ENCODE measurements at regions not wholly inside any gene's neighbourhood (a gene's known extent, or its start where the extent isn't known, plus 50 kb on each side); places are given as distances from the start of the nearest gene placed in this dataset.

- no peaks in the 10 kb centered on the region for H3K36me3 Mint-ChIP-seq (ENCODE audit: low read depth, unreplicated experiment)
- H3K36me3 ChIP-seq (ENCODE audit: insufficient read depth, low read length): no peaks in the 10 kb centered on the region
- H3K4me3 Mint-ChIP-seq (ENCODE audit: unreplicated experiment): peak overlapping the region; percentile 21
- FAIRE-seq (peak; percentile 32), DNase-seq (ENCODE audit: low read depth) (peak; percentile 85)
- H4K20me1 ChIP-seq (ENCODE audit: insufficient read depth, low read length): no peaks in the 10 kb centered on the region
- H3K9me3 ChIP-seq (ENCODE audit: insufficient read depth, low read depth, low read length): no peaks in the 10 kb centered on the region
- TF ChIP-seq CTCF (IDR thresholded peaks at IDR 0.05; ENCODE audit: insufficient read depth, low read depth, low read length): no peak
- TF ChIP-seq EZH2 (IDR thresholded peaks at IDR 0.05; ENCODE audit: insufficient read depth, low read length): no peak
- H3K4me3 ChIP-seq (ENCODE audit: insufficient read depth, low read depth, low read length): no peak overlapping the region
- H3K4me2 ChIP-seq (ENCODE audit: low read length): no peak overlapping the region
- peaks cover 8% of the 10 kb centered on the region for H3K27me3 Mint-ChIP-seq (ENCODE audit: low read depth, unreplicated experiment)
- no peak overlapping the region for H3K9ac ChIP-seq (ENCODE audit: low read length)
- H3K27ac Mint-ChIP-seq (ENCODE audit: unreplicated experiment): peak overlapping the region; percentile 77
- peaks cover 2% of the 10 kb centered on the region for H3K9me3 Mint-ChIP-seq (ENCODE audit: unreplicated experiment)
- peaks cover 2% of the 10 kb centered on the region for H3K27me3 ChIP-seq (ENCODE audit: insufficient read depth, low read length)
- peaks cover 53% of the 10 kb centered on the region for H3K4me1 Mint-ChIP-seq (ENCODE audit: low read depth, unreplicated experiment)
- H3K4me1 ChIP-seq (ENCODE audit: insufficient read depth, low read length): peaks cover 26% of the 10 kb centered on the region
- H3K27ac ChIP-seq (ENCODE audit: low read depth, low read length): no peak overlapping the region
- H3K79me2 ChIP-seq (ENCODE audit: insufficient read depth, low read length): no peaks in the 10 kb centered on the region
- no peak overlapping the region for H2AFZ ChIP-seq (ENCODE audit: low read depth, low read length)
These were observed 514.1 kb upstream of the CFAP20DC start for GRCh38 chr3:59563966-59564365.

- Histone ChIP-seq H3K4me1 (ENCODE audit: insufficient read depth, low read length) (peaks cover 28% of the 10 kb centered on the region), H4K20me1 (ENCODE audit: insufficient read depth, low read length) (no peaks in the 10 kb centered on the region), H3K4me2 (ENCODE audit: low read length) (no peak overlapping the region), H3K27ac (ENCODE audit: low read depth, low read length) (peak overlapping the region; percentile 1), H3K79me2 (ENCODE audit: insufficient read depth, low read length) (no peaks in the 10 kb centered on the region), H3K27me3 (ENCODE audit: insufficient read depth, low read length) (no peaks in the 10 kb centered on the region), H3K9ac (ENCODE audit: low read length) (no peak overlapping the region), H3K9me3 (ENCODE audit: insufficient read depth, low read depth, low read length) (no peaks in the 10 kb centered on the region), H3K4me3 (ENCODE audit: insufficient read depth, low read depth, low read length) (no peak overlapping the region), H3K36me3 (ENCODE audit: insufficient read depth, low read length) (no peaks in the 10 kb centered on the region), H2AFZ (ENCODE audit: low read depth, low read length) (no peak overlapping the region)
- TF ChIP-seq EZH2 (IDR thresholded peaks at IDR 0.05; ENCODE audit: insufficient read depth, low read length) (no peak), CTCF (IDR thresholded peaks at IDR 0.05; ENCODE audit: insufficient read depth, low read depth, low read length) (no peak)
- Mint-ChIP-seq H3K9me3 (ENCODE audit: unreplicated experiment) (peaks cover 2% of the 10 kb centered on the region), H3K27ac (ENCODE audit: unreplicated experiment) (no peak overlapping the region), H3K4me3 (ENCODE audit: unreplicated experiment) (no peak overlapping the region), H3K4me1 (ENCODE audit: low read depth, unreplicated experiment) (peaks cover 57% of the 10 kb centered on the region), H3K27me3 (ENCODE audit: low read depth, unreplicated experiment) (peaks cover 4% of the 10 kb centered on the region), H3K36me3 (ENCODE audit: low read depth, unreplicated experiment) (no peaks in the 10 kb centered on the region)
- DNase-seq (ENCODE audit: low read depth) (peak; percentile 64), FAIRE-seq (peak; percentile 13)
These were observed 513.3 kb upstream of the CFAP20DC start for GRCh38 chr3:59563072-59563605.

GRCh38 chr3:59559721-59560435, 510.1 kb upstream of the CFAP20DC start:
- Histone ChIP-seq H4K20me1 (ENCODE audit: insufficient read depth, low read length) (no peaks in the 10 kb centered on the region), H3K9ac (ENCODE audit: low read length) (peak overlapping the region; percentile 63), H3K79me2 (ENCODE audit: insufficient read depth, low read length) (no peaks in the 10 kb centered on the region), H2AFZ (ENCODE audit: low read depth, low read length) (peak overlapping the region; percentile 11), H3K9me3 (ENCODE audit: insufficient read depth, low read depth, low read length) (no peaks in the 10 kb centered on the region), H3K4me1 (ENCODE audit: insufficient read depth, low read length) (peaks cover 28% of the 10 kb centered on the region), H3K27me3 (ENCODE audit: insufficient read depth, low read length) (no peaks in the 10 kb centered on the region), H3K4me2 (ENCODE audit: low read length) (peak overlapping the region; percentile 52), H3K27ac (ENCODE audit: low read depth, low read length) (peak overlapping the region; percentile 81), H3K4me3 (ENCODE audit: insufficient read depth, low read depth, low read length) (no peak overlapping the region), H3K36me3 (ENCODE audit: insufficient read depth, low read length) (no peaks in the 10 kb centered on the region)
- Mint-ChIP-seq H3K36me3 (ENCODE audit: low read depth, unreplicated experiment) (no peaks in the 10 kb centered on the region), H3K27ac (ENCODE audit: unreplicated experiment) (peak overlapping the region; percentile 98), H3K9me3 (ENCODE audit: unreplicated experiment) (peaks cover 1% of the 10 kb centered on the region), H3K27me3 (ENCODE audit: low read depth, unreplicated experiment) (no peaks in the 10 kb centered on the region), H3K4me3 (ENCODE audit: unreplicated experiment) (no peak overlapping the region), H3K4me1 (ENCODE audit: low read depth, unreplicated experiment) (peaks cover 56% of the 10 kb centered on the region)
- TF ChIP-seq CTCF (IDR thresholded peaks at IDR 0.05; ENCODE audit: insufficient read depth, low read depth, low read length) (peak; percentile 6), EZH2 (IDR thresholded peaks at IDR 0.05; ENCODE audit: insufficient read depth, low read length) (no peak)
- FAIRE-seq (peak; percentile 100), DNase-seq (ENCODE audit: low read depth) (peak; percentile 100)
